KMS-11 (cell line): ENCODE measurements at regions not wholly inside any gene's neighbourhood (a gene's known extent, or its start where the extent isn't known, plus 50 kb on each side); places are given as distances from the start of the nearest gene placed in this dataset.
"Not testable (repeated sequence)": the region's sequence is repeated elsewhere in the genome, so short reads cannot be mapped to it uniquely, and the experiment has no call there.

Experiments
- H2AFZ ChIP-seq: fragments of 200-600 bp; sonication (generic); 2 replicates; pipeline ENCODE4 v1.6.1; 2016; ENCODE audit warnings: antibody characterized with exemption, mixed run types, low read depth
- H3K27ac ChIP-seq: fragments of 200-600 bp; sonication (generic); 2 replicates; pipeline ENCODE4 v1.6.1; 2016; ENCODE audit warnings: mild to moderate bottlenecking, mixed run types
- H3K27me3 ChIP-seq: fragments of 200-600 bp; sonication (generic); 2 replicates; pipeline ENCODE4 v1.6.1; 2017; ENCODE audit warnings: mild to moderate bottlenecking, low read depth, mixed run types, moderate library complexity; ENCODE audit not compliant: insufficient read depth
- H3K36me3 ChIP-seq: fragments of 200-600 bp; sonication (generic); 2 replicates; pipeline ENCODE4 v1.6.1; 2017; ENCODE audit warnings: mild to moderate bottlenecking, mixed run types; ENCODE audit not compliant: insufficient read depth
- H3K4me1 ChIP-seq: fragments of 200-600 bp; sonication (generic); 2 replicates; pipeline ENCODE4 v1.6.1; 2016; ENCODE audit warnings: mild to moderate bottlenecking, low read depth, mixed run types; ENCODE audit not compliant: poor library complexity, severe bottlenecking
- H3K4me2 ChIP-seq: fragments of 200-600 bp; sonication (generic); 2 replicates; pipeline ENCODE4 v1.7.0; 2016; ENCODE audit warnings: mild to moderate bottlenecking, mixed run types
- H3K4me3 ChIP-seq: fragments of 200-600 bp; sonication (generic); IDR thresholded peaks from 2 replicates; pipeline ENCODE4 v1.6.1; 2017; ENCODE audit warnings: low read depth, low read length, mixed read lengths; ENCODE audit not compliant: insufficient read depth
- H3K79me2 ChIP-seq: fragments of 200-600 bp; sonication (generic); 2 replicates; pipeline ENCODE4 v1.6.1; 2016; ENCODE audit warnings: low read depth, mixed run types; ENCODE audit not compliant: insufficient read depth
- H3K9ac ChIP-seq: fragments of 200-600 bp; sonication (generic); 2 replicates; pipeline ENCODE4 v1.6.1; 2016; ENCODE audit warnings: mild to moderate bottlenecking, mixed run types
- H4K20me1 ChIP-seq: fragments of 200-600 bp; sonication (generic); 2 replicates; pipeline ENCODE4 v1.6.1; 2016; ENCODE audit warnings: mild to moderate bottlenecking, mixed run types; ENCODE audit not compliant: insufficient read depth
- CTCF ChIP-seq: fragments of 200-600 bp; sonication (generic); conservative IDR thresholded peaks from 2 replicates; pipeline ENCODE4 v1.6.1; 2017; ENCODE audit warnings: low read depth, mild to moderate bottlenecking, antibody characterized with exemption, low read length, moderate library complexity, mixed read lengths

DNA sequence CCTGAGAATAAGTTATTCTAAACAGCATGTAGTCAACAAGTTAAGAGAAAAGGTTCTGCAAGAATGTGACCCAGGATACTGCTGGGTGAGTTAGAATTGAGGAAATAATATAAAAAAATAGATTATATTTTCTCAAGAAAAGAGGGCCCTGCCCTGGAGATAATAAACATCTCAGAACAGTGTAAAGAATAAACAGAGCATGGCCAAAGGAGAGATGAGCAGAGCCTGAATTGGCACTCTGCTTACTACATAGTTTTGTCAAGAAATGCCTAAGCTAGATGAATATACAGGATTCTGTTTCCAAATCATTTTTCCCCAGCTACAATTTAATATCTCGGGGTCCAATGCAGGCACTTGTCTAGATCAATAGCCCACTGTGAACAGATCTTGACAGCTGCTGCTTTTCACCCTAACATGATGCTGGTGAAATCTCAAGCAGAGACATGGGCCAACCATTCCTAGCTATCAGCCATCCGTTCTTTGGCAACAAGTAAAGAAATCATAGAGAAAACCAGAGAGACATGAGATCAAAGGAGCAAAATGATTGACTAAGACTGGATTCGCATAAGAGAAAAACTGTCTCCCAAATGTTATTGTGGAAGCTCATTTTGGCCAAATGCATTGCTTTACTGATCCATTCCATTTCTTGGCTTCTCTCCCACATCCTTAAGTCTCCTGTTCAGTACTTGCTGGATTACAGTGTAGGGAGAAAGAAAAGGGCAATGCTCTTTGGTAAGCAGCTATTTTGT, 173.2 kb downstream of the PRELID2 start:
- Histone ChIP-seq H3K27ac (no peak overlapping the region), H2AFZ (no peak overlapping the region), H3K27me3 (no peaks in the 10 kb centered on the region), H4K20me1 (no peaks in the 10 kb centered on the region), H3K9ac (no peak overlapping the region), H3K79me2 (no peaks in the 10 kb centered on the region), H3K4me1 (no peaks in the 10 kb centered on the region), H3K4me3 (no peak overlapping the region), H3K36me3 (no peaks in the 10 kb centered on the region), H3K4me2 (no peak overlapping the region)
- no peak for TF ChIP-seq CTCF

- Histone ChIP-seq H3K36me3 (no peaks in the 10 kb centered on the region), H3K4me1 (no peaks in the 10 kb centered on the region), H2AFZ (no peak overlapping the region), H3K9ac (no peak overlapping the region), H3K4me3 (no peak overlapping the region), H3K79me2 (no peaks in the 10 kb centered on the region), H3K4me2 (no peak overlapping the region), H4K20me1 (no peaks in the 10 kb centered on the region), H3K27ac (no peak overlapping the region), H3K27me3 (no peaks in the 10 kb centered on the region)
- no peak for TF ChIP-seq CTCF
Measured at GRCh38 chr5:145660897-145661640, 174.1 kb downstream of the PRELID2 start.

DNA sequence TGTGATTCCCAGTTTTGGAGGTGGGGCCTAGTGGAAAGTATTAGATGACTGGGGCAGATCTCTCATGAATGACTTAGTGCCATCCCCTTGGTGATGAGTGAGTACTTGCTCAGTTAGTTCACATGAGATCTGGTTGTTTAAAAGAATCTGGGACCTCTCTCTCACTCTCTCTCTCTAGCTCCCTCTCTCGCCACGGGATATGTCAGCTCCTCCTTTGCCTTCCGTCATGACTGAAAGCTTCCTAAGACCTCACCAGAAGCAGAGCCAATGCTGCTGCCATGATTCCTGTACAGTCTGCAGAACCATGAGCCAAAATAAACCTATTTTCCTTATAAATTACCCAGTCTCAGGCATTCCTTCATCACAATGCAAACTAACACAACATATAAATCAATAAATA, 176.7 kb downstream of the PRELID2 start:
- Histone ChIP-seq H3K27ac (no peak overlapping the region), H3K4me1 (no peaks in the 10 kb centered on the region), H4K20me1 (no peaks in the 10 kb centered on the region), H3K4me3 (no peak overlapping the region), H3K79me2 (no peaks in the 10 kb centered on the region), H3K27me3 (no peaks in the 10 kb centered on the region), H2AFZ (no peak overlapping the region), H3K4me2 (no peak overlapping the region), H3K36me3 (no peaks in the 10 kb centered on the region), H3K9ac (no peak overlapping the region)
- no peak for TF ChIP-seq CTCF

GRCh38 chr5:145652700-145653099, 182.4 kb downstream of the PRELID2 start:
- H3K36me3 ChIP-seq, H4K20me1 ChIP-seq, H3K4me3 ChIP-seq, H3K4me1 ChIP-seq, H3K27me3 ChIP-seq, H3K9ac ChIP-seq, H3K27ac ChIP-seq, H3K79me2 ChIP-seq, H2AFZ ChIP-seq, H3K4me2 ChIP-seq: not testable (repeated sequence)

GRCh38 chr5:145647137-145647536, 188.0 kb downstream of the PRELID2 start:
- not testable (repeated sequence) for H4K20me1 ChIP-seq, H3K27me3 ChIP-seq, H3K27ac ChIP-seq, H2AFZ ChIP-seq, H3K4me2 ChIP-seq, H3K36me3 ChIP-seq, H3K4me3 ChIP-seq, H3K79me2 ChIP-seq, H3K4me1 ChIP-seq, H3K9ac ChIP-seq

DNA sequence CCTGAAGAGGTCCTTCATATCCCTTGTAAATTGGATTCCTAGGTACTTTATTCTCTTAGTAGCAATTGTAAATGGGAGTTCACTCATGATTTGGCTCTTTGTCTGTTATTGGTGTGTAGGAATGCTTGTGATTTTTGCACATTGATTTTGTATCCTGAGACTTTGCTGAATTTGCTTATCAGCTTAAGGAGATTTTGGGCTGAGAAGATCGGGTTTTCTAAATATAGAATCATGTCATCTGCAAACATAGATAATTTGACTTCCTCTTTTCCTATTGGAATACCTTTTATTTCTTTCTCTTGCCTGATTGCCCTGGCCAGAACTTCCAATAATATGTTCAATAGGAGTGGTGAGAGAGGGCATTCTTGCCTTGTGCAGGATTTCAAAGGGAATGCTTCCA, 191.9 kb downstream of the PRELID2 start:
- H3K4me3 ChIP-seq, H4K20me1 ChIP-seq: not testable (repeated sequence)

More for the DNA sequence above, 191.9 kb downstream of the PRELID2 start:
- not testable (repeated sequence) for H2AFZ ChIP-seq, H3K4me1 ChIP-seq, H3K9ac ChIP-seq, H3K4me2 ChIP-seq, H3K36me3 ChIP-seq, H3K27ac ChIP-seq, H3K79me2 ChIP-seq, H3K27me3 ChIP-seq
